ENCODE measurements at regions not wholly inside any gene's neighbourhood (a gene's known extent, or its start where the extent isn't known, plus 50 kb on each side); places are given as distances from the start of the nearest gene placed in this dataset.

- no peak for TF ChIP-seq CTCF (IDR thresholded peaks at IDR 0.05)
- no peak for TF ChIP-seq POLR2A (IDR thresholded peaks at IDR 0.05)
These were observed 112.3 kb downstream of the ASB9 start for GRCh38 chrX:15157624-15158023.

All from Peyer's patch (tissue), 4 donors.